GM12875 (cell line): ENCODE measurements at regions not wholly inside any gene's neighbourhood (a gene's known extent, or its start where the extent isn't known, plus 50 kb on each side); places are given as distances from the start of the nearest gene placed in this dataset.

ENCODE experiments used
- H3K4me3 ChIP-seq: one replicate; pipeline ENCODE4 v1.5.1; 2011; ENCODE audit warnings: low read depth, low read length, control low read depth
- TF ChIP-seq, protein P1 (sequence below): IDR thresholded peaks from 2 replicates; pipeline ENCODE4 v1.5.1; 2011; ENCODE audit warnings: low read depth, mild to moderate bottlenecking, control low read depth, inconsistent platforms, low read length, moderate library complexity, borderline replicate concordance; ENCODE audit not compliant: insufficient read depth

DNA sequence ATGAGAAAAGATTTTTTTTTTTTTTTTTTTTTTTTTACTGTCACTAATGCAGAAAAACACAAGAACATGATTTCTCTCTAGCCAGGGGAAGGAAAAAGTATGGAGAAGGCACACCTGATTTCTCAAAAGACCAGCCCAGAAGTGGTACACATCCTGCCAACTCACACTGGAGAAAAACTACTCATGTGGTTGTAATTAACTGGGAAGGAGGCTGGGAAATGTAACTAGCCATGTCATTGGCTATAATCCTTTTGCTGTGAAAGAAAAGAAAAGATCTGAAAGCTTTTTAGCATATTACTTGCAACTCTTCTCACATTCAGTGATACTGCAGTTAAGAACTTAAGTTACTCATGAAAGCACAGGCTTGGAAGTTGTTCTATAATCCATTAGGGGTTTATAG is 195.9 kb upstream of the PMFBP1 start:
- TF ChIP-seq, protein P1, sequence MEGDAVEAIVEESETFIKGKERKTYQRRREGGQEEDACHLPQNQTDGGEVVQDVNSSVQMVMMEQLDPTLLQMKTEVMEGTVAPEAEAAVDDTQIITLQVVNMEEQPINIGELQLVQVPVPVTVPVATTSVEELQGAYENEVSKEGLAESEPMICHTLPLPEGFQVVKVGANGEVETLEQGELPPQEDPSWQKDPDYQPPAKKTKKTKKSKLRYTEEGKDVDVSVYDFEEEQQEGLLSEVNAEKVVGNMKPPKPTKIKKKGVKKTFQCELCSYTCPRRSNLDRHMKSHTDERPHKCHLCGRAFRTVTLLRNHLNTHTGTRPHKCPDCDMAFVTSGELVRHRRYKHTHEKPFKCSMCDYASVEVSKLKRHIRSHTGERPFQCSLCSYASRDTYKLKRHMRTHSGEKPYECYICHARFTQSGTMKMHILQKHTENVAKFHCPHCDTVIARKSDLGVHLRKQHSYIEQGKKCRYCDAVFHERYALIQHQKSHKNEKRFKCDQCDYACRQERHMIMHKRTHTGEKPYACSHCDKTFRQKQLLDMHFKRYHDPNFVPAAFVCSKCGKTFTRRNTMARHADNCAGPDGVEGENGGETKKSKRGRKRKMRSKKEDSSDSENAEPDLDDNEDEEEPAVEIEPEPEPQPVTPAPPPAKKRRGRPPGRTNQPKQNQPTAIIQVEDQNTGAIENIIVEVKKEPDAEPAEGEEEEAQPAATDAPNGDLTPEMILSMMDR: no peak
- H3K4me3 ChIP-seq: no peak overlapping the region

DNA sequence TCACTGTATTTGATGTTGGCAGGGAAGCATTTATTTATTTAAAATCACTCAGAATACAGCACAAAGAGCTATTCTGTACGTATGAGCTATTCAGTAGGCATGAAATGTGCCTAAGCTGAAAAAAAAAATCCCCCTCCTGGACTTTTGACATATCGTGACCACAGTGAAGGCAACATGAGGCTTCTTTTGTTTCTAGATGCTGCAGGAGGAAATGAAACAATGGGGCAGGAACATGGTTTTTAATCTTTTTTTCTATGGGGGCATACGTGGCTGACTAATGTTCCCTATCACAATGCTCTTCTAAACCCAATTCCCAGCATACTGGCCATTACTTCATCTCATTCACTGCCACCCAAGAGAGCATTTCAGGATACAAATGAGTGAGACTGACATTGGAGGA is 191.0 kb upstream of the PMFBP1 start:
- TF ChIP-seq, protein P1: no peak
- H3K4me3 ChIP-seq: no peak overlapping the region

DNA sequence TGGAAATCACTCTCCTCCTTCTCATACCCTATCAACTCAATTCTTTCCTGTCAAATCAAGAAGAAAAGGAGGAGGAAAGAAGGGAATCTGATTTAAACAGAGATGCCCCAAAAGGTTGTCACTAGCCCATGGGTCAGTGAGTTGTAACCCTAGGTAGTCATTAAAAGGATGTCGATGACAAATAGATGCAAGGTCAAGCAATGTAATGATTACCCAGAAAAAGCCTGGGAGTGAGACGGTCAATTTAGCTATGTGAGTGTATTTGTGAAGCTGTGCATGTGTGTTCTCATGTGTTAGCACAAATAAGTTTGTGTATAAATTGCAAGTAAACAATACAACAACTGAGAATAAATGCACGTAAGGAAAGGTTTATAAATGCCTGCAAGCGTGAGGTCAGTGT is 190.5 kb upstream of the PMFBP1 start:
- TF ChIP-seq, protein P1: no peak
- no peak overlapping the region for H3K4me3 ChIP-seq

DNA sequence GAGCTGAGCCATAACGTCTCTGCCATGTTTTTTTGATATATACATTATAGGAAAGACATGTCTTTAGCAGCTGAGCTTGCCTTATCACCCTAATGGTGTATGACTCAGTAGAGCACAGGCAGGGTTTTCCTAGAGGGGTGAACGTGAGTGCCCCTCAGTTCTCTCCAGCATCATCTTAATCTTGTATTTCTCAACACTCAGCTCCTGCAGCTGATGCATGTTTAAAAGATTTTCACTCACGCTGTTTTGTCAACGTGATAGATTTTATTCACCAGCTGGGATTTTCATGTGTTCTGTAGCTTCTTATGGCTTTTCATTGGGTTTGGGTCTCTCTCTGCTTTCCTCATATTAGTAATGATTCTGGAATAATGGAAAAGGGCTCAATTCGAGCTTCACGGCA is 186.0 kb upstream of the PMFBP1 start:
- TF ChIP-seq, protein P1: no peak
- H3K4me3 ChIP-seq: no peak overlapping the region

DNA sequence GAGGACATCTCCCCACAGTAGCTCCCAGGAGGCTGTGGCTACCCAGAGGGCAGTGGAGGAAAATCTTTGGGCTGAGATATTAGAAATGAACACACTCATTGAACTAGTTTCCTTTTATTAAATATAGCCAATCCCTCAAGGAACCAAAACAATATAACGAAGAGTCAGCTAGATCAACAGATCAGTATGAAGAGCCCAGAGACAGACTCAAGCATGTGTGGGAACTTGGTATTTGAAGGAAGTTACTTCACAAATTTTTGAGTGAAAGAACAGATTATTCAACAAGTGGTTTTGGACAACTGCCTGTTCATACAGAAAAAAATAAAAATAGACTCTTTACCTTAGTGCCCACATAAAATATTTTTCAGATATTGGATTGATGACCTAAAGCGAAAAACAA is 183.6 kb upstream of the PMFBP1 start:
- TF ChIP-seq, protein P1: no peak
- no peak overlapping the region for H3K4me3 ChIP-seq

DNA sequence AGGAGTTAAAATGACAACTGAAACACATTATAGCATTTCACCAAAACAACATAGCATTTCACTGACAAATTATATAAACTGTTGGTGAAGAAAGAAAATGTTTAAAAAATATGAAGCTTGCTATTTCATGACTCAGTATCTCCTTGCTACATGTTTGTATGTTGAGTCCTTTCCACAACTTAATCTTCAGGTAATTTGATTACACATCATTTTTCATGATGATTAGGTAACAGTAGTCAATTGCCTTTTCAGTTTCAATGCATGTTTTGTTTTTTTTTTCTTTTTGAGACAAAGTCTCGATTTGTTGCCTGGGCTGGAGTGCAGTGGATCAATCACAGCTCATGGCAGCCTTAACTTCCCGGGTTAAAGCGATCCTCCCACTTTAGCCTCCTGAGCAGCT is 177.8 kb upstream of the PMFBP1 start:
- TF ChIP-seq, protein P1: no peak
- no peak overlapping the region for H3K4me3 ChIP-seq

DNA sequence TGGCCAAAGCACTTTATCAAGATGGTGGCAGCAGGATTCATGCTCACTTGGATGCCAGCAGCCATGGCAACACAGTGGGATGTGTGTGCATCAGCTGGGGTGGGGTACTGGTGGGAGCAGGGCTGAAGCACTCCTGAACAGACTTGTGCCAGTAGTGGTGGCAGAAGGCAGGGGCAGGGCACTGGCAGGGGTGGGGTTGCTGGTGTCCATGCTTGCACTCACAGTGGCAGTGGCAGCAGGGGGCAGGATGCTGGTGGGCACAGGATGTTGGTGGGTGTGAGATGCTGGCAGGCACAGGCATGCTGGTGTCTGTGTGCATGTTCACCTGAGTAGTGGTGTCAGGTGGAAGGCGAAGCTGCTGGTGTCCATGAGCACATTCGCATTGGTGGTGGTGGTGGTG is 161.0 kb upstream of the PMFBP1 start:
- TF ChIP-seq, protein P1: no peak

More for the DNA sequence above, 161.0 kb upstream of the PMFBP1 start:
- H3K4me3 ChIP-seq: no peak overlapping the region
